Fibroblast of lung (primary cell): ENCODE measurements at regions not wholly inside any gene's neighbourhood (a gene's known extent, or its start where the extent isn't known, plus 50 kb on each side); places are given as distances from the start of the nearest gene placed in this dataset.
"Not testable (repeated sequence)": the region's sequence is repeated elsewhere in the genome, so short reads cannot be mapped to it uniquely, and the experiment has no call there.

Experiments used
- DNase-seq, 2 donors: peaks; one replicate each; pipeline versions ENCODE4 v3.0.0 to v3.0.0-alpha.2; 2010; ENCODE audit warnings: low read depth in 2 of 2
- H2AFZ ChIP-seq: 2 replicates; pipeline ENCODE4 v1.5.1; 2012; ENCODE audit warnings: low read length, control low read depth, inconsistent platforms
- H3K27ac ChIP-seq: 2 replicates; pipeline ENCODE4 v1.5.1; 2011; ENCODE audit warnings: low read length, control low read depth; ENCODE audit not compliant: insufficient read depth
- H3K27me3 ChIP-seq: 2 replicates; pipeline ENCODE4 v1.5.1; 2011; ENCODE audit warnings: mild to moderate bottlenecking, low read length; ENCODE audit not compliant: control insufficient read depth, insufficient read depth
- H3K36me3 ChIP-seq: 2 replicates; pipeline ENCODE4 v1.5.1; 2011; ENCODE audit warnings: low read length; ENCODE audit not compliant: control insufficient read depth, insufficient read depth
- H3K4me1 ChIP-seq: 2 replicates; pipeline ENCODE4 v1.5.1; 2011; ENCODE audit warnings: low read length; ENCODE audit not compliant: control insufficient read depth, insufficient read depth; ENCODE audit errors: extremely low read depth
- H3K4me2 ChIP-seq: 2 replicates; pipeline ENCODE4 v1.5.1; 2011; ENCODE audit warnings: low read length, control low read depth; ENCODE audit not compliant: insufficient read depth; ENCODE audit errors: extremely low read depth
- H3K4me3 ChIP-seq, 4 experiments: fragments of 200-600 bp in 1 of 4; sonication (generic) in 1 of 4; replicated peaks in 1 of 4; 2 replicates each; pipeline ENCODE4 v1.5.1; 2011 to 2016; ENCODE audit warnings: low read length in 4 of 4, low read depth in 3 of 4, mild to moderate bottlenecking in 3 of 4, control low read depth in 2 of 4, inconsistent platforms in 1 of 4, mixed read lengths in 1 of 4; ENCODE audit not compliant: insufficient read depth in 1 of 4; ENCODE audit errors: control extremely low read depth in 1 of 4
- H3K79me2 ChIP-seq: 2 replicates; pipeline ENCODE4 v1.5.1; 2012; ENCODE audit warnings: mild to moderate bottlenecking, low read length, inconsistent platforms; ENCODE audit not compliant: control insufficient read depth, insufficient read depth
- H3K9ac ChIP-seq: 2 replicates; pipeline ENCODE4 v1.5.1; 2011; ENCODE audit warnings: mild to moderate bottlenecking, low read length, control low read depth; ENCODE audit not compliant: insufficient read depth
- H3K9me3 ChIP-seq: 2 replicates; pipeline ENCODE4 v1.5.1; 2012; ENCODE audit warnings: low read depth, low read length; ENCODE audit not compliant: control insufficient read depth, insufficient read depth
- H4K20me1 ChIP-seq: 2 replicates; pipeline ENCODE4 v1.5.1; 2011; ENCODE audit warnings: low read length; ENCODE audit not compliant: control insufficient read depth, insufficient read depth; ENCODE audit errors: extremely low read depth
- CTCF ChIP-seq, 2 donors: IDR thresholded peaks in 1 of 2; conservative IDR thresholded peaks in 1 of 2; 1 replicate in 1 of 2; 2 replicates in 1 of 2; pipeline ENCODE4 v1.5.1; 2011 to 2012; ENCODE audit warnings: low read length in 2 of 2, control low read depth in 1 of 2, inconsistent platforms in 1 of 2, low read depth in 1 of 2, mild to moderate bottlenecking in 1 of 2
- EZH2 ChIP-seq: IDR thresholded peaks from 2 replicates; pipeline ENCODE4 v1.5.1; 2012; ENCODE audit warnings: low read length, control low read depth, mild to moderate bottlenecking; ENCODE audit errors: missing control alignments

GRCh38 chr5:166637295-166637694 is 1654.2 kb upstream of the WWC1 start:
- Histone ChIP-seq H3K4me3 (no peak overlapping the region), H3K79me2 (no peaks in the 10 kb centered on the region), H3K27ac (no peak overlapping the region), H3K9ac (no peak overlapping the region), H3K4me2 (no peak overlapping the region), H3K36me3 (no peaks in the 10 kb centered on the region), H3K9me3 (no peaks in the 10 kb centered on the region), H2AFZ (no peak overlapping the region), H3K4me1 (no peaks in the 10 kb centered on the region), H3K27me3 (no peaks in the 10 kb centered on the region), H4K20me1 (no peaks in the 10 kb centered on the region)
- no peak for DNase-seq
- TF ChIP-seq EZH2: no peak
- no peak for TF ChIP-seq CTCF (conservative IDR thresholded peaks at IDR 0.05 in 1 of 2, IDR thresholded peaks at IDR 0.05 in 1 of 2; ENCODE audit: low read depth in 1 of 2, low read length in 2 of 2)

GRCh38 chr5:166639151-166639550 is 1652.3 kb upstream of the WWC1 start:
- H3K9ac ChIP-seq: no peak overlapping the region
- DNase-seq: no peak
- H3K4me1 ChIP-seq: no peaks in the 10 kb centered on the region
- no peak overlapping the region for H3K4me3 ChIP-seq
- H3K27me3 ChIP-seq: no peaks in the 10 kb centered on the region
- no peak overlapping the region for H3K4me2 ChIP-seq
- no peaks in the 10 kb centered on the region for H4K20me1 ChIP-seq
- TF ChIP-seq EZH2 (no peak), CTCF (conservative IDR thresholded peaks at IDR 0.05 in 1 of 2, IDR thresholded peaks at IDR 0.05 in 1 of 2; ENCODE audit: low read depth in 1 of 2, low read length in 2 of 2) (no peak)
- no peaks in the 10 kb centered on the region for H3K9me3 ChIP-seq
- no peaks in the 10 kb centered on the region for H3K36me3 ChIP-seq
- H2AFZ ChIP-seq: no peak overlapping the region
- H3K27ac ChIP-seq: no peak overlapping the region
- H3K79me2 ChIP-seq: no peaks in the 10 kb centered on the region

- H3K4me1 ChIP-seq, H3K36me3 ChIP-seq, H2AFZ ChIP-seq, H3K9ac ChIP-seq, H4K20me1 ChIP-seq, H3K4me2 ChIP-seq, H3K27me3 ChIP-seq, H3K4me3 ChIP-seq, H3K27ac ChIP-seq, H3K79me2 ChIP-seq, H3K9me3 ChIP-seq: not testable (repeated sequence)
- peak in 1 of 2 donors; percentile 0 for DNase-seq
Measured at GRCh38 chr5:166640136-166640535, 1651.3 kb upstream of the WWC1 start.

GRCh38 chr5:166648736-166649135 is 1642.7 kb upstream of the WWC1 start:
- TF ChIP-seq CTCF (conservative IDR thresholded peaks at IDR 0.05 in 1 of 2, IDR thresholded peaks at IDR 0.05 in 1 of 2; ENCODE audit: low read depth in 1 of 2, low read length in 2 of 2) (no peak), EZH2 (no peak)
- DNase-seq: no peak
- H3K9me3 ChIP-seq: no peaks in the 10 kb centered on the region

More at GRCh38 chr5:166648736-166649135, 1642.7 kb upstream of the WWC1 start:
- Histone ChIP-seq H4K20me1 (no peaks in the 10 kb centered on the region), H2AFZ (no peak overlapping the region), H3K4me2 (no peak overlapping the region), H3K27ac (no peak overlapping the region), H3K36me3 (no peaks in the 10 kb centered on the region), H3K9ac (no peak overlapping the region), H3K79me2 (no peaks in the 10 kb centered on the region), H3K4me3 (no peak overlapping the region), H3K27me3 (no peaks in the 10 kb centered on the region), H3K4me1 (no peaks in the 10 kb centered on the region)
